NOMO-1 (cell line): ENCODE measurements at regions not wholly inside any gene's neighbourhood (a gene's known extent, or its start where the extent isn't known, plus 50 kb on each side); places are given as distances from the start of the nearest gene placed in this dataset.

Experiments
- DNase-seq, 2 experiments: peaks; one replicate each; lab custom pipeline; 2025; ENCODE audit not compliant: unreplicated experiment in 2 of 2; lab: John Stamatoyannopoulos, UW

- peak in 1 of 2 experiments; percentile 51 for DNase-seq
Observed at GRCh38 chr4:146998157-146998556, 52.5 kb upstream of the TTC29 start.

- no peak for DNase-seq
Observed at GRCh38 chr4:147003956-147004809, 58.5 kb upstream of the TTC29 start.

- DNase-seq = no peak
Observed at GRCh38 chr4:147006229-147006628, 60.6 kb upstream of the TTC29 start.

GRCh38 chr4:147009875-147010274, 64.2 kb upstream of the TTC29 start:
- DNase-seq = no peak

GRCh38 chr4:147011411-147011810, 65.7 kb upstream of the TTC29 start:
- no peak for DNase-seq

- no peak for DNase-seq
Observed at GRCh38 chr4:147012059-147012707, 66.5 kb upstream of the TTC29 start.

GRCh38 chr4:147014946-147015345, 69.3 kb upstream of the TTC29 start:
- DNase-seq = no peak

- DNase-seq = no peak
Observed at GRCh38 chr4:147015491-147015890, 69.8 kb upstream of the TTC29 start.

- DNase-seq = no peak
Observed at GRCh38 chr4:147017081-147017480, 71.4 kb upstream of the TTC29 start.

GRCh38 chr4:147019091-147019490, 73.4 kb upstream of the TTC29 start:
- peak in 1 of 2 experiments; percentile 25 for DNase-seq

- no peak for DNase-seq
Observed at GRCh38 chr4:147020456-147020855, 74.8 kb upstream of the TTC29 start.

GRCh38 chr4:147025042-147025441, 79.4 kb upstream of the TTC29 start:
- no peak for DNase-seq

GRCh38 chr4:147029296-147029695, 83.6 kb upstream of the TTC29 start:
- DNase-seq = no peak

- no peak for DNase-seq
Observed at GRCh38 chr4:147034372-147034771, 88.7 kb upstream of the TTC29 start.

- DNase-seq = no peak
Observed at GRCh38 chr4:147037069-147037468, 91.4 kb upstream of the TTC29 start.

- no peak for DNase-seq
Observed at GRCh38 chr4:147039976-147040575, 94.4 kb upstream of the TTC29 start.

GRCh38 chr4:147040874-147041273, 95.2 kb upstream of the TTC29 start:
- no peak for DNase-seq

- DNase-seq = no peak
Observed at GRCh38 chr4:147041376-147041775, 95.7 kb upstream of the TTC29 start.

GRCh38 chr4:147042046-147042445, 96.4 kb upstream of the TTC29 start:
- no peak for DNase-seq

GRCh38 chr4:147044241-147044640, 98.6 kb upstream of the TTC29 start:
- no peak for DNase-seq

- no peak for DNase-seq
Observed at GRCh38 chr4:147049946-147050345, 104.3 kb upstream of the TTC29 start.

GRCh38 chr4:147050356-147050765, 104.7 kb upstream of the TTC29 start:
- DNase-seq = no peak
